HG02798 (cell line): ENCODE measurements at regions not wholly inside any gene's neighbourhood (a gene's known extent, or its start where the extent isn't known, plus 50 kb on each side); places are given as distances from the start of the nearest gene placed in this dataset.

Experiments used
- ATAC-seq: cut with Tn5 transposase; IDR thresholded peaks from one replicate; pipeline ENCODE4 v1.9.1; 2021; ENCODE audit warnings: mild to moderate bottlenecking; ENCODE audit not compliant: unreplicated experiment, poor library complexity

GRCh38 chr20:50272724-50273446 is 82.3 kb downstream of the CEBPB start:
- ATAC-seq: no peak

- no peak for ATAC-seq
Observed at GRCh38 chr20:50273601-50274491, 83.2 kb downstream of the CEBPB start.

- no peak for ATAC-seq
Observed at GRCh38 chr20:50274570-50275430, 84.2 kb downstream of the CEBPB start.

- no peak for ATAC-seq
Observed at GRCh38 chr20:50276119-50277063, 85.8 kb downstream of the CEBPB start.

- no peak for ATAC-seq
Observed at GRCh38 chr20:50277064-50277415, 86.4 kb downstream of the CEBPB start.

- no peak for ATAC-seq
Observed at GRCh38 chr20:50277460-50278376, 87.1 kb downstream of the CEBPB start.

- ATAC-seq: no peak
Observed at GRCh38 chr20:50278377-50278683, 87.7 kb downstream of the CEBPB start.

GRCh38 chr20:50278684-50279531 is 88.3 kb downstream of the CEBPB start:
- no peak for ATAC-seq

GRCh38 chr20:50279988-50280850 is 89.6 kb downstream of the CEBPB start:
- no peak for ATAC-seq

- no peak for ATAC-seq
Observed at GRCh38 chr20:50280851-50281655, 90.4 kb downstream of the CEBPB start.

- no peak for ATAC-seq
Observed at GRCh38 chr20:50281831-50282591, 91.4 kb downstream of the CEBPB start.

- ATAC-seq: no peak
Observed at GRCh38 chr20:50282592-50283241, 92.1 kb downstream of the CEBPB start.

GRCh38 chr20:50283370-50283769 is 92.7 kb downstream of the CEBPB start:
- ATAC-seq: no peak

- ATAC-seq: no peak
Observed at GRCh38 chr20:50283922-50284810, 93.5 kb downstream of the CEBPB start.
